ENCODE measurements at regions not wholly inside any gene's neighbourhood (a gene's known extent, or its start where the extent isn't known, plus 50 kb on each side); places are given as distances from the start of the nearest gene placed in this dataset.
"Not testable (repeated sequence)": the region's sequence is repeated elsewhere in the genome, so short reads cannot be mapped to it uniquely, and the experiment has no call there.

DNA sequence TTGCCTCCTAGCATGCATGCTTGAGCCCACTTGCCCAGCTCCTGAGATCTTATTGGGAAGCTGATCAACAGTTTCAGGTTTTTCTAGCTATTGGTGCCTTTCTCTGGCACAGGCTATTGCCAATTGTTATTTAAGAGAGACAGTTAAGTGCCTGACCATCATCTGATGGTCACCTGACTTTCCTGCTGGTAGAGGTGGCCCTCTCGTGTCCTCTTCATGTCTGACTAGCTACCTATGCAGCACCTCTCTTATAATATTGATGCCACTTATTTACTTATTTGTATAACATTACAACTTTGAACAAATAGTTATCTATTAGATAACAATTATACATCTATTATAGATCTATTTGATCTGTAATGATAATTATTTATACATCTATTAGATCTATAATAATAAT, 205.9 kb upstream of the SEMA3D start:
- DNase-seq: no peak

DNA sequence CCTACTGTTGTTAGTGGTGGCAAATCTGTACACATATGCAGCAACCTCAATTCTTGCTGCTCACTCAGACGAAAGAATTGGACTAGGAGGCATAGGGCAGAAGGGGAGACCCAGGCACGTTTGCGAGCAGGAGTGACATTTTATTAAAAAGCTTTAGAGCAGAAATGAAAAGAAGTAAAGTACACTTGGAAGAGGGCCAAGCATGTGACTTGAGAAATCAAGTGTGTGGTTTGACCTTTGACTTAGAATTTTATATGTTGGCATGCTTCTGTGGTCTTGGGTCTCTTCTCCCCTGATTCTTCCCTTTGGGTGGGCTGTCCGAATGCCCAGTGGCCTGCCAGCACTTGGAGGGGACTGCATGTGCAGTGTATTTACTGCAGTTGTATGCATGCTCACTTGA, 205.5 kb upstream of the SEMA3D start:
- DNase-seq: no peak

DNA sequence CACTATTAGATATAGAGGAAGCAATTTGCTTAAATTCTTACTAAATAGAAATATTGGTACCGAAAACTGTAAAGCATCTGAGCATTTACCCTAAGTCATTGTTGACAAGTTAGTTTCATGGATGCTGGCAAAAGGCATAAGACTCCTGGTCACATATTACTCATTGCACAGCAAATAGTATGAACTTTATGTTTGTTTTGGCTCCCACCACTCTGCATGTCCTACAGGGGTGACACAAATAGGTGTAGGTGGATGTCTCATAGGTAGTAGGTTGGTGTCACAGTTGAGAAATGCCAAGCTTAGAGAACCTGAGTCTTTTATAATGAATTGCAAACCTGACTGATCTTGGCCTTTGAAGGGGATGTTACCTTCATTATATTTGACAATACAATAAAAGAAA, 199.6 kb upstream of the SEMA3D start:
- no peak for DNase-seq

DNA sequence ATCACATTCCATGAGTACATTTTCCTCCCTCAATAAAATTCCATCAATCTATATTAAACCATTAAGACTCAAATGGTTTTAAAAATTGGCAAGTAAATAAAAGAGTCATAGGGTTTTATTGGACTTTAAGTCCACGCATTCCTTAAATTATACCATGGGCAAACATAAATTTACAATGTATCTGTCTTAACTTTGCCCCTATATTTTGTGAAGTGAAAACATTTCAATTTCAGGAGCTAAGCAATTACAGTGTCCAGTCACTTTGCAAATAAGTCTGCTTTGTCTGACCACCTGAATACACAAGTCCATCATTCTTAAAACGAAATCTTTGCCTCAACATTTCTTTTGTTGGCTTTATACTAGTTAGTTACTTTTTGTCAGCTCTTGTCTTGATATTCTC, 197.5 kb upstream of the SEMA3D start:
- no peak for DNase-seq

DNA sequence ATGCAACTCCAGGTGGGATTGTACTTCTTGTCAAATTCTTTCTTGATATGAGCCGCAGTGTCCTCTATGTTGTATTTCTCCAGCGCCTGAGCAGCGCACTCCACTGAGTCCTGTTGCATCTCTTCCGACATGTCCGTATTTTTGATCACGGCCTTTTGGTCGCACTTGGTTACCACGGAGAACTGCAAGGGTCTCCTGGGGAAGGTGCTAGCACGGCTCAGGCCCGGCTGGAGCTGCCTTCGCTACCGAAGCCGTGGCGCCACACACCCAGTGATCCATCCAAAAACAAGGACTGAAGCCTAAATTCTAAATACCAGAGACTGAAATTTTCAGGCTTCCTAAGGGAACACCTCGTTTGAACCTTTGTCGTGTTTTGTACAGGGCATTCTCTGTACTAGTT, 194.4 kb upstream of the SEMA3D start:
- no peak for DNase-seq

DNA sequence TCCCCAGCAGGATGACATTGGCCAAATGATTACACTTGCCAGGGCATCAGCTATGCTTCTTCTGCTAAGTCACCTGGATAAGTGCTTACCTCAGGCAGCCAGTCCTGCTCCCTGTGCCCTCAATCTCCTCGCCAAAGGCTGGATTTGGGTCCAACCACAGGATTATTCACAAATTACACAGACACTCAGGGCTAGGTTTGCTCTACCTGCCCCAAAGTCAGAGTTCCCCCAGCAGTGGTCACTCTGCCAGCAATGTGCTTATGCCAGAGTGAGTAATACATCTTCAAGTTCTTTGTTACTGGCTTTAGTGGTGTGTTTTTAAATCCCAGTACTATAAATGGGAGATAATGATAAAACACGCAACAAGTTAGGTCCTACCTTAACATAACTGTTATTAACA, 189.7 kb upstream of the SEMA3D start:
- DNase-seq: no peak

DNA sequence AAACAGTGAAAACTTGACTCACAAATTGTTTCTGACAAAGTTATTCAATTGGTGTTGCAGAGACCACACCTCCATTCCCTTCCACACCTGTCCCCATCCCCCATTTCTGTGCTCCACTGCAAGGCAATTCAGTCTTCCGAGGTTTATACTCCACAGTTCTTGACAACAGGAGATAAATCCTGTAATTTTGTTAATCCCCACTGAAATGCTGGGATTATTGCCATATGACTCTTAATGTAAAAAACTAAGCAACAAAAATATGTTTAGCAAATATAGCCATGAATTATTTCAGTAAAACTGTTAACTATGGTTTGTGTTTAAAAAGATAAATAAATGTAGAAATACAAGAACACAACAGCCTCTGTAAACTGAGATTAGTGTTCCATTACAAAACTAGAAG, 170.1 kb upstream of the SEMA3D start:
- DNase-seq: no peak

DNA sequence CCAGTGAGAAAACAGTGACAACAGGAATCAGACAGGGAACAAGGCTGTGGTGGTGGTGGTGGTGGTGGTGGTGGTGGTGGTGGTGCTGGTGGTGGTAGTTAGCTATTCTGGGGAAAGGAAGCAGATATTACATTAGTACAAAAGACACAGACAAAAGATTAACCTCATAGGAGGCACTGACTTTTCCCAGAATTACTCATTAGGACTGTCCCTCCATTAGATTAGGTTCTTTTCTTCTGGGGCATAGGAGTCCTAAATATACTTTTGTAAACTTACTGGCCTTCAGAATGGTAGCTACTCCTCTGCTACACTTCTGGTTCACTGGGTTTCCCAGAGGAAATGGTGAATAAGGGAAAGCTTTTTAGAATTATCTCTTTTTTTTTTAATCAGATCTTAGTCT, 156.6 kb upstream of the SEMA3D start:
- DNase-seq: no peak

DNA sequence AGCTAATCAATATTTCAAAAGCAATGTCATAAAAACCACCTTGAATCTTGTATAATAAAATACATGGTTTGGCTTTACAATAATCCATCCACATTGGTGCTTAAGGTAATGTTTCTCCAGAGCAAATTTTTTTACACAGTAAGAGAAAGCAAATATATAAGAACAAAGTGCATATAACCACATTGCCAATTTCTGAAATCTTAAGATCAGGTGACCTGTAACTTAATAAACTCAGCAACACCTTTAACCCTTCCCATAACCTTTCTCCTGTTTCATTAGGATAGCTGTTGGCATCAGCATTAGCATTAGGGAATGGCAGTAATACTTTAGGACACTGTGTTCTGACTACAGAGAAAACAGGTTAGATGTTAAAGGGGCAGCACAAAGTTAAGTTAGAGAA, 155.9 kb upstream of the SEMA3D start:
- no peak for DNase-seq

DNA sequence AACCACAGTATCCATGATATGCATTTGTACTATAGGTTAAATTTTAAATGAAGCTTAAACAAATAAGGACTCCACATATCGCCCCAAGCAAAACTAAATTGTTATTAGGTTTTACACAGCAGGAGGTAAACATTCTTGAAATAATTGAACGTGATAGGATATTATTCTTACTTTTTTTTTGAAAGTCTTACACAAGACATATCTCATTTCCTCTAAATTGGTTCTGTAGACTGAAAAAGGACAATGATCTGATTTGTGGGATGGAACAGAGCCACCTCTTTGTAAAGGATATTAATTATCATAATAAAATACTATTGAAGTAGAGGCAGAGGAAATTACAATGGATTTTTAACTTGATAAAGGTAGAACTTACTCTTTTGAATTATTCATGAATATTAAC, 155.1 kb upstream of the SEMA3D start:
- no peak for DNase-seq

DNA sequence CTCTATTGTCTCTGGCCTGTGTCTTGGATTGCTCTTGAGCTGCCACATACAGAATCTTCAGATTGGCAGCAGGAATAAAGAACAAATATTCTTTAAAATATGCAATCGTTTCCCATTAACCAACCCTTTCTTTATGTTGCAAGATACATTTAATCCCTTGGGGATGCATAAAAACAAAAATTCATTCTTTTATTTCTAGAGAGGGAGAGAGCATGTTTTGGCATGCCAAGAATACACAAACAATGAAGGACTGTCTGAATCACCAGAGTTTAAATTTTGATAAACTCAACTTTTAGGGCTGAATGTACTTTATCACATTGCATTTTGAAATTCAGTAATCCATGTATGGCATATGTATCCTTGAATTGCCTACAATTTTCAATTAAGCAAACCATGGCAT, 154.3 kb upstream of the SEMA3D start:
- no peak for DNase-seq

DNA sequence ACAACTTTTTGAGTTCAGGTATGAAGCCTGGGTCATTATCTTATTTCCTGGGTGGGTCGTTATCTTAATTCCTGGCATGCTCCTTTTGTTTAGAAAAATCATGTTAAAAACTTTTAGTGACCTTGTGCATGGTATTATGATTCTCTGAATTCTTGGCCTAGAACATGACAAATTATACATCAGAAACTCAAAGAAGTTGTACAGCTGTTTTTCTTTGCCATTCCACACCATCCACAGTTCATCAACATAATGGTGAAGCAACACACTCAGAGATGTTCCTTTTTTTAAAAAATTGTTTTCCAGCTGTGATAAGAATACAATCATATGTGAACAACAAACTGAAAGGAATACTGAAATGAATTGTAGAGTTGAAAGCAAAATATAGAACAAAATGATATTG, 149.2 kb upstream of the SEMA3D start:
- DNase-seq: no peak

DNA sequence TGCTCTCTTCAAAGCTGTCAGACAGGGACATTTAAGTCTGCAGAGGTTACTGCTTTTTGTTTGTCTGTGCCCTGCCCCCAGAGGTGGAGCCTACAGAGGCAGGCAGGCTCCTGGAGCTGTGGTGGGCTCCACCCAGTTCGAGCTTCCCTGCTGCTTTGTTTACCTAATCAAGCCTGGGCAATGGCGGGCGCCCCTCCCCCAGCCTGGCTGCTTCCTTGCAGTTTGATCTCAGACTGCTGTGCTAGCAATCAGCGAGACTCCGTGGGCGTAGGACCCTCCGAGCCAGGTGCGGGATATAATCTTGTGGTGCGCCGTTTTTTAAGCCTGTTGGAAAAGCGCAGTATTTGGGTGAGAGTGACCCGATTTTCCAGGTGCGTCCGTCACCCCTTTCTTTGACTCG, 148.3 kb upstream of the SEMA3D start:
- DNase-seq: not testable (repeated sequence)

DNA sequence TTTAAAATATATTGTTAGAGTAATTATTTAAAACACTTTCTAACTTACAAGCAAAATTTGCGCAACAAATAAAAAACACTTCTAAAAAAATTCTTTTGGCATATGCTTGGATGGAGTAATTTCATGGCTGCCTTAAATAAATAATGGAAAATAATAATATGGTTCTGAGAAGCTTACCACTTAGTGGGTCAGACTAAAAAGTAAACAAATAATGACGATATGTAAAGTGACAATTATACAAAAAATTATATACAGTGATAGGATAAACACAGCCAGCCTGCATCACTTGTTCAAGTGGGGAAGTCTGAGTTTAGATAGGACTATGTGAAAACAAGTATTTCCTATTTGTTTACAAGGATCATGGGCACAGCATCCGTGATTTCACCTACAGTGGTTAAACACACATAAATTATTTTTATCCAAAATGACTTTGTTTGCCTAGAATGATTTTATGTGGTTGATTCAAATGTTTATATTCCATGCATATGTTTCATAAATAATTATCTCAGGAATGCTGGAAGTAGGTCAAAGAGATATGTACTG, 141.7 kb upstream of the SEMA3D start:
- DNase-seq: no peak

DNA sequence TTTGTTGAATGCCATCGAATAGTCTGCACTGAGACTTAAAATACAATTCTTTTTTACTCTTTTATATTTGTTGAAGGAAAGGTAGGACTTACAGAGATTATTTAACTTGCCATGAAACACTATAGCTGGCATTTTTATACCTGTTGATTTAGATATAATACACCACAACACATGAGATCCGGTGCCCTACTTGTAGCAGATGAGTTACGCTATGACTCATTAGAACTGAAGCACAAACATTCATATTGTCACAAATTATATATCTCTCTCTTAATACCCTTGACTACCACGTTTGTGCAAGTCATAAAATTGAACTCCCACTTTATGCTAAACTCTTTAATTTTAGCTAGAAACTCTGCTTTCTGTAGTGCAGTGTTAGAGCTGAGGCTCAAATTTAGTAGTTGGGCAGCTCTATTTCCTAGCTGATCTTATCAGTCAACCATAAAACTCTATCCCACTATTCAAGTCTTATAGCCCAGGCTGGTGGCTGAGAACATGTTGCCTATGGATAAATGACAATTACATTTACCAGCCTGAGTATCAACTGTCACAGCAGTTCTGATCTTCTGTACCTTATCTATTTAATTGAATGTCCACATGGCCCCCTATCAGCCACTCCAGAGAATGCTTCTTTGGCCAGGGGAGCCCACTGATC, 137.4 kb upstream of the SEMA3D start:
- no peak for DNase-seq

DNA sequence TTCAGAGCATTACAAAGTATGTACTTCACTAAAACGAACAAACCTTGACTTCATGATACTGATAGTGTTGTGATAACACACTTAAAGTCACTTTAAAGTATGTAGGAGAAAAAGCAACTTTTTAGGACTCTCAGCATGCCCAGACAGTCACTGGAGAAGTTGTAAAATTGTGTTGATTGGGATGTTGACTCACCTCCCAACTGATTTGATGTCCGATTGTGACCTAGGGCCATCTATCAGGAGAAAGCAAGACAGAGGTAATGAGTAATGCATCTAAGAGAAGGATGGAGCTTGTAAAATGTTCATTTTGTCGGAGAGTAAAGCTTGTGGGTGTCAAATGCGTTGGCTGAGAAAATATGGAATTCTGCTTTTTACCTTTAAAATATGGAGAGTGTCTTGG, 135.4 kb upstream of the SEMA3D start:
- DNase-seq: no peak

DNA sequence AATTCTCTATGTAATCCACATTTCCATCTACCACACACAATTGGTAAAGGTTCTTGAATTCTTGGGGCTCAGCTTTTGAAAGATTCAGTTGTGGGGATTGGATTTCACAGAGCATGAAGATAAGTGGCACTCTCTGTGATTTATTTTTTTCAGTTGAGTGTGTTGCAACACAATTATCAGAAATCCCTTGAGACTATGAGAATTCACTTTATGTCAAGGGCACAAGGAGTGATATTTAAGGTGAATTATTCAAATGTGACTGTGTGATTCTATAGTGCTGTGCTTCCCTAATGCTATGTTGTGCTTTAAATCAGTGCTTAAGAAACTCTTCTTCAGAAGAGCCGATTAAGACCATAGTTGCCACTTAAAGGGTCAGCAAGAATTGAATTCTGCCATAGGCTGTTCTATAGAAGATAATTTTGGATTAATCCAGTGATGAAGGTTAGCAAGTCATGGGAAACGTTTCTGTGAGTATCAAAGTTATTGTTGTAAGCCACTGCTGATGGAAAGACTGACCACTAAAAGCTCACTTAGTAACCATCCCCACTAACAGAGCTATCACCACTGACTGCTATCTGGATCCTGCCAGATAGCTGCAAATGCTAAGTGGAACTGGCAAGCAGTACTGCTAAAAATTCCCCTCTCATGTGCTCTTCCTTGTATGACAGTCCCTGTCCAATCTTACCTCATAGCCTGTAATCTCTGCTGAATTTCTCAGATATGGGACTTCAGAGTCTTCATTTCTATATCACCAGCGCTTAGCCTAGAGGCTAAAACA, 134.0 kb upstream of the SEMA3D start:
- no peak for DNase-seq

DNA sequence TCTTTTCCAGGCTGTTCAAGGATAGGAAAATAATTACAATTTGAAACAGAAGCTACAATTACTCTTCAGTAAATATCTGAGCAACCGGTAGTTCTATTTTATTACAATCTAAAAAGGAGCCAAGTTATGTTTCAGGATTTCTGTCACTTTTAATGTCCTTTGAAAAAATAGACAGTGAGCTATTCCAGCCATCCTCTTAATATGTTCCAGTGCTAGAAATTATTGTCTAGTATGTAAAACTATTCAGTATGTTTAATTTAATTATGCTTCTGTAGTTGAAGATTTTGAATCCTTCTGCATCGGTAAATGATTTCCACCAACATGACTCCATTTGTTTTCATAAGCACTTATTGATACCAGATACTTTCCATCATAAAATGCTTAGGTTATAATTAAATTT, 129.6 kb upstream of the SEMA3D start:
- DNase-seq: no peak

DNA sequence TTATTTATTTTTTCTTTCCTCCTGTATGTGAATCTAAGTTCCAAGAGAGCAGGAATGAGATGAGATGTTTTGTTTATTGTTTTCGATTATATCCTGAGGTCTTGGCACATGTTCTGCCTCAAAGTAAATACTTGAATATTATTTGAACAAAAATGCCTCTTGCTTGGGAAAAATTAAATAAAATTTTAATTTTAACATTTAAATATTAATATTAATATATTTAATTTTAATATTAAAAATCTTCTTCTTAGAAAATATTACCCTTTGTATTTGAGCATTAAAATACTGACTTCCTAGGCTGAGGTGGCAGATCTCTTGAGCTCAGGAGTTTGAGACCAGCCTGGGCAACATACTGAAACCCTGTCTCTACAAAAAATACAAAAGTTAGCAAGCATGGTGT, 123.4 kb upstream of the SEMA3D start:
- no peak for DNase-seq

DNA sequence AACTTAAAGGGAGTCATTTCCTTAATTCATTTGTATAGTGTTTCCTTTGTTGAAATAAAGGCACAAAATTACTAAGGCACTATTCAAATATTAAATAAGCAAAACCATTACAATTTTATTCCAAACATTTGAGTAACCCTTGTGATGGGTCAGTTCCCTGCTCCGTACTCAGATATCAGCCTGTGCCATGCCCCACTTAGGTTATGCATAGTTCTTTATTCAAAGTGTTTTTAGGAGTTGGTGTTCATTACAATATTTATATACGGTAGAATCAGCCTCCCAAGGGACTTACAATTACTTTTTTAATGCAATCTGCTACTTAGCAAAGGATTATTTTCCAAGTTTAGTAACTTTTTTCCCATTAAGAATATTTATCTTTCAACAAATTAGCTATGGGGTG, 119.3 kb upstream of the SEMA3D start:
- DNase-seq: no peak

DNA sequence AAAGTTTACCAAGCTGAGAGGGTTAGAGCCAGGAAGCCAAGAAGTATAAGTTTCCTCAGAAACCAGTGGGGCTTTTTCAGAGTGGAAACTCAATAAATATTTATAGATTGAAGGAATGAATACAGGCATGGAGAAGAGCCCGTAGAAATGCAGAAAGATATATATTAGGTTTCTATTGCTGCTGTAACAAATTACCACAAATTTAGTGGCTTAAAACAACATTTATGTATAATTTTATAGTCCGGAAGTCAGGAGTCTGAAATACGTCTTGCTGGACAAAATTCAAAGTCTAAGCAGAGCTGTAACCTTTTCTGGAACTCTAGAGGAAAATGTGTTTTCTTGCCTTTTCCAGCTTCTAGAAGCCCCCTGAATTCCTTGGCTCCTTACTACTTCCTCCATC, 107.3 kb upstream of the SEMA3D start:
- no peak for DNase-seq

DNA sequence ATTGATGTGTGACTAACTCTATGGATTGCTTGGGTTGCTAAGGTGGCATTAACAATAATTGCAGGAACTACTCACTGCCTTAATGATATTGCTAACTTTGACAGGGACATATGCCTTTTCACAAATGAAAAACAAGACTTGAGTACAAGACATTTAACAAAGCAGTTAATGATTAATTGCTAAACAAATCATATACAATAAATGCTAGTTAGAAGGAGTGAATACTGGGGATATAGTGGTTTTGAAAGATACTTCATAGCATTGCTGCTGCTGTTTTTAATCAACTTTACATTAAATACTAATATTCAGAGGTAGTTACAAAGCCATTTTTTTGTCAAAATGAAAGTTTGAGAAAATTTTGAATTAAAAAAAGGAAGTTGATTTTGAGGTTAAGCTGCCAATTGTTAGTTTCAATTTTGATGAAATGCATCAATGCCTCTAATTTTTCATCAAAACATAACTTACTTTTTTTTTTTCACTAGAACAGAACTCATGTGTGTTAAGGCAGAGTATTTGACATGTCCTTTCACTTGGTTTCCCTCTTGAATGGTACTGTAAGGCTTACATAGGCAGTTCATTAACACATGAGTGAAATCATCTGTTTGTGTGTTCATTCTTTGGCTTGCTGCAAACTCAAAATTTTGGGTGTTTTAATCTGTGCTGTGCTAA, 106.2 kb upstream of the SEMA3D start:
- DNase-seq: no peak

DNA sequence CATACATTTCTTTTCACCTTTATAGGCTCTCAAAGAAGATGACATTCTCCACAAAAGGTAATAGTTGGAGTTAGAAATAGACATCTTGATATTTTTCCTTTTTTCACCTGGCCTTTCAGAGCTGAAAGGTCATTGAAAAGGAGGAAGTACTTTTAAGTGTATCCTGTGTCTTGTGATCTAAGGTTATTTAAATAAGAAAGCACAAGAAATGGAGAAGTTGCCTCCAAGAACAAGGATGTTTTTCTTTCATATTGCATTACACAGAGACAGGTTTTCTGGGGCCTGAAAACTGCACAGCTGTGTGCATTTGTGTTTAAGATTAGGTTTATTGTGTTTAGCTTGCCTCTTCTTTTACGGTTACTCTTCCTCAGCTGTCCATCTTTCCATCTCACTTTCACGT, 103.4 kb upstream of the SEMA3D start:
- DNase-seq: no peak

DNA sequence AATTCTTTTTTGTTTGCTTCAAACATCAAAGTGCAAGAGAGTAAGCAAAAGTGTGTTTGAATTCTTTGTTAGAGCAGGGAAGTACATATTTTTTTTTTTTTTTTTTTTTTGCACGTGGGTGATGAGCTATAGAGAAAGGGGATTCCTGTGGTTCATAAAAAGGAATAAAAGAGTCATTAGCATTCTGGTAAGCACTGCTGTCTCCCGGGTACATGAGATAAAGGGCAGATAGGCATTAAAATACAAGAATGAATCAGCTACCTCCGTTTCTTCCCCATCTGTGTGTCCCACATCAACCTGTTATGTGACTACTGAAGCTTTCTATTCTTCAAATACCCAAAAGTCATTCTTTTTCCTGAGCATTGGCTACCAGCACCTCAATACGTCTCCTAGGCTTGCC, 102.4 kb upstream of the SEMA3D start:
- DNase-seq: no peak

Data from NCI-H510A (cell line).